ENCODE measurements at regions not wholly inside any gene's neighbourhood (a gene's known extent, or its start where the extent isn't known, plus 50 kb on each side); places are given as distances from the start of the nearest gene placed in this dataset.
"Not testable (repeated sequence)": the region's sequence is repeated elsewhere in the genome, so short reads cannot be mapped to it uniquely, and the experiment has no call there.

- TF ChIP-seq CTCF (IDR thresholded peaks at IDR 0.05; ENCODE audit: low read depth, low read length) = no peak
- H3K27ac ChIP-seq (ENCODE audit: low read depth, low read length) = no peak overlapping the region
- H3K4me3 ChIP-seq (ENCODE audit: low read depth, low read length) = no peak overlapping the region
- no peaks in the 10 kb centered on the region for H3K27me3 ChIP-seq (ENCODE audit: control insufficient read depth, insufficient read depth, low read length)
- no peak for DNase-seq (ENCODE audit: low read depth, low spot score)
- peaks cover 62% of the 10 kb centered on the region for H3K9me3 ChIP-seq (ENCODE audit: control insufficient read depth, insufficient read depth, low read length)
- CTCF ChIA-PET = no interaction called here
- POLR2A ChIA-PET = no interaction called here
These were observed 197.1 kb downstream of the CTTN start for GRCh38 chr11:70595452-70595851.

- Histone ChIP-seq H3K4me3 (ENCODE audit: low read depth, low read length) (no peak overlapping the region), H3K9me3 (ENCODE audit: control insufficient read depth, insufficient read depth, low read length) (peaks cover 62% of the 10 kb centered on the region), H3K27ac (ENCODE audit: low read depth, low read length) (no peak overlapping the region), H3K27me3 (ENCODE audit: control insufficient read depth, insufficient read depth, low read length) (no peaks in the 10 kb centered on the region)
- no peak for DNase-seq (ENCODE audit: low read depth, low spot score)
- ChIA-PET CTCF (no interaction called here), POLR2A (no interaction called here)
- no peak for TF ChIP-seq CTCF (IDR thresholded peaks at IDR 0.05; ENCODE audit: low read depth, low read length)
These were observed 197.8 kb downstream of the CTTN start for GRCh38 chr11:70596091-70596490.

GRCh38 chr11:70597006-70597555 is 198.8 kb downstream of the CTTN start:
- Histone ChIP-seq H3K4me3 (ENCODE audit: low read depth, low read length) (no peak overlapping the region), H3K27ac (ENCODE audit: low read depth, low read length) (no peak overlapping the region), H3K9me3 (ENCODE audit: control insufficient read depth, insufficient read depth, low read length) (peaks cover 56% of the 10 kb centered on the region), H3K27me3 (ENCODE audit: control insufficient read depth, insufficient read depth, low read length) (no peaks in the 10 kb centered on the region)
- POLR2A ChIA-PET = no interaction called here
- CTCF ChIA-PET = no interaction called here
- DNase-seq (ENCODE audit: low read depth, low spot score) = no peak
- TF ChIP-seq CTCF (IDR thresholded peaks at IDR 0.05; ENCODE audit: low read depth, low read length) = no peak

- no peak for TF ChIP-seq CTCF (IDR thresholded peaks at IDR 0.05; ENCODE audit: low read depth, low read length)
- Histone ChIP-seq H3K27me3 (ENCODE audit: control insufficient read depth, insufficient read depth, low read length) (no peaks in the 10 kb centered on the region), H3K9me3 (ENCODE audit: control insufficient read depth, insufficient read depth, low read length) (peaks cover 49% of the 10 kb centered on the region), H3K4me3 (ENCODE audit: low read depth, low read length) (no peak overlapping the region), H3K27ac (ENCODE audit: low read depth, low read length) (no peak overlapping the region)
- CTCF ChIA-PET = no interaction called here
- POLR2A ChIA-PET = no interaction called here
- no peak for DNase-seq (ENCODE audit: low read depth, low spot score)
These were observed 199.7 kb downstream of the CTTN start for GRCh38 chr11:70597751-70598625.

GRCh38 chr11:70600911-70601415 is 202.6 kb downstream of the CTTN start:
- H3K4me3 ChIP-seq (ENCODE audit: low read depth, low read length); POLR2A ChIA-PET; H3K27ac ChIP-seq (ENCODE audit: low read depth, low read length); CTCF ChIA-PET; H3K27me3 ChIP-seq (ENCODE audit: control insufficient read depth, insufficient read depth, low read length); DNase-seq (ENCODE audit: low read depth, low spot score): not testable (repeated sequence)
- H3K9me3 ChIP-seq (ENCODE audit: control insufficient read depth, insufficient read depth, low read length) = peaks cover 51% of the 10 kb centered on the region

Data from AG04450 (cell line).